GM19324 (cell line): ENCODE measurements at regions not wholly inside any gene's neighbourhood (a gene's known extent, or its start where the extent isn't known, plus 50 kb on each side); places are given as distances from the start of the nearest gene placed in this dataset.
"Not testable (repeated sequence)": the region's sequence is repeated elsewhere in the genome, so short reads cannot be mapped to it uniquely, and the experiment has no call there.

Source experiments
- ATAC-seq: cut with Tn5 transposase; IDR thresholded peaks from one replicate; pipeline ENCODE4 v1.9.1; 2021; ENCODE audit warnings: mild to moderate bottlenecking, moderate library complexity; ENCODE audit not compliant: unreplicated experiment, low FRiP score

GRCh38 chr15:30755036-30755687 lies 129.2 kb downstream of the ARHGAP11B start:
- ATAC-seq: peak; percentile 91

DNA sequence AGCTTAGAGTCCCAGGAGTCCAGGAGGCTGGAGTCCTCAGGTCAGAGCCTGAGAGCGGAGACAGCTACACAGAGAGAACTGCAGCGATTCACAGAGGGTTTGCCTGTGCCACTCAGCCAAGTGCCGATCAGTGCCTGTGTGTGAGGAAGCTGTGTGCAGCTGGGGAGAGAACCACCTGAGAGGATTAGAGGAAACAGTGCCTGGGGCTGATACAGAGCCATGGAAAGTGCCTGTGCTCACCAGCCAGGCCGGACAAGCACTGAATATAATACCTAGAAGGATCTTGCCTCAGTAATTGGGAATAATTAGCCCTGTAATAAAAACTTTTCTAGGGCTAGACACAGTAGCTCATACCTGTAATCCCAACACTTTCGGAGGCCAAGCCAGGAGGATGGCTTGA lies 134.7 kb downstream of the ARHGAP11B start:
- not testable (repeated sequence) for ATAC-seq

DNA sequence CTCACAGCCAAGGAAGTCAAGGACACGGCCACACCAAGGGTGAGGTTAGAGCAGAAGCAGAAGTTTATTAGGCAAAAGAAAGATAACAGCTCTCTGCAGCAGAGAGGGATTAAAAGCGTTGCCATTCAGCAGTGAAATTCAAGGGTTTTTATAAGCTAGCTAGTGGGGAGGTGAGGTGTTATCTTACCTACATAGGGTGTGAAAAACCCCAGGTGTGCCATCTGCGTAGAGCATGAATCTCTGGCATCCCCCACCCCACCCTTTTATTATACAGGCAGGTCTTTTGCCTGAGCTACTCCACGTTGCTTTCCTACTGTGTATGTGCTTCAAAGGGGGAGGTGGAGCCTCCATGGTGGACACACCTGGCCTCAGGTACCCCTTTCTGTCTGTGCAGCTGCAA lies 135.4 kb downstream of the ARHGAP11B start:
- ATAC-seq: not testable (repeated sequence)

DNA sequence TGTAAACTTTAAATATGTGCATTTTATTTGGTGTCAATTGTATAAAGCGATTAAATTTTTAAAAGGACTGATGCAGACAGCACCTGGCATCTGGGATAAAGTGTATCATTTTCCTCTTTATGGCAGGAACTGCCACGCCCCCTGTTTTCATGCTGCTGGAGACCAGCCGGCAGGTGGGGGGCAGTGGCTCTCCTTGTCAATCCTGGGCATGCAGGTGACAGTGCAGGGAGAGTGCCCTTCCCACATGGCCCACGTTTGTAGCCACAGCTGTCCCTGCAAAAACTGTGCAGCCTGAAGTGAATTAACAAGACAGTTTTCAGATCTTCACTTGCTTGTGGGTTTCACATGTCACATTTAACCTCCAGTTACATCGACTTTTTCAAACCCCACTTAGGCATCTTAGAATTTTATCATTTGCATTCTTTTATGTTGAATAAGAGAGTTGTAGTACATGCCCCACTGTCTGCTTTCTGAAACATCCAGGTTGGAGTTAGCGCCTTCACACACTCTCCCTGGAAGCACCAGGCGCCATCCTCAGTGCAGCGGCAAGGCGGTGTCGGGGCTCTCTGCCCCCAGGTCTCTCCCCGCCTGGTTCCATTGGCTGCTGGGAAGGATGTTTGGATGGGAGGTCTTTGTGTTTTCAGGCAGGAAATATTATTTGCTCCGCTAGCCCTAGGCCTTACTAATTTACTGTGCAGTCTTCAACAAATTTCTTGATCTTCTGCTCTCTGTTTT lies 134.2 kb upstream of the FAN1 start:
- ATAC-seq: not testable (repeated sequence)

GRCh38 chr15:30770759-30771158 lies 133.0 kb upstream of the FAN1 start:
- no peak for ATAC-seq

DNA sequence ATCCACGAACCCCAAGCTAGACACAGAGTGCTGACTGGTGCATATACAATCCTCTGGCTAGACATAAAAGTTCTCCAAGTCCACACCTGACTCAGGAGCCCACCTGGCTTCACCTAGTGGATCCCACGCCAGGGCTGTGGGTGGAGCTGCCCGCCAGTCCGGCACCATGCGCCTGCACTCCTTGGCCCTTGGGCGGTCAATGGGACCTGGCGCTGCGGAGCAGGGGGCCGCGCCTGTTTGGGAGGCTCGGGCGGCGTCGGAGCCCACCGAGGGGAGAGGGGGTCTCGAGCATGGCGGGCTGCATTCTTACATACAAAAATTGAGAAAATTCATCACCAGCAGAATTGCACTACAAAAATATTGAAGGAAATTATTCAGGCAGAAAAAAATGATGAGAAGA lies 120.7 kb upstream of the FAN1 start:
- no peak for ATAC-seq

DNA sequence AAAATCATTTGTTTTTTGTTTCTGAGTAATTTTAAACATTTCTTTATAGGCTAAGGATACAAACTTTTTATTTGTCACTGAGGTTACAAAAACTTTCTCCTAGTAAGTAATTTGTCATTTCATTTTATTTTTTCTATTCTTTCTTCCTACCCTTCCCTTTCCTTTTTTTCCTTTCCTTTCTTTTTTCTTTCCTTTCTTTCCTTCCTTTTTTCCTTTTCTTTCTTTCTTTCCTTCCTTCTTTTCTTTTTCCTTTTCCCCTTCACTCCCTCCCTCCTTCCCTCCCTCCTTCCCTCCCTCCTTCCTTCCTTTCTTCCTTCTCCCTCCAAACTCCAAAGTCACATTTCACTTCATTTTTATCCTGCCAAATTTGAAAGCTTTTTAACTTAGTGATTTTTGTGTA lies 115.1 kb upstream of the FAN1 start:
- ATAC-seq: no peak

- no peak for ATAC-seq
These were observed 112.2 kb upstream of the FAN1 start for GRCh38 chr15:30791239-30792175.

GRCh38 chr15:30792843-30793242 lies 110.9 kb upstream of the FAN1 start:
- ATAC-seq: not testable (repeated sequence)

DNA sequence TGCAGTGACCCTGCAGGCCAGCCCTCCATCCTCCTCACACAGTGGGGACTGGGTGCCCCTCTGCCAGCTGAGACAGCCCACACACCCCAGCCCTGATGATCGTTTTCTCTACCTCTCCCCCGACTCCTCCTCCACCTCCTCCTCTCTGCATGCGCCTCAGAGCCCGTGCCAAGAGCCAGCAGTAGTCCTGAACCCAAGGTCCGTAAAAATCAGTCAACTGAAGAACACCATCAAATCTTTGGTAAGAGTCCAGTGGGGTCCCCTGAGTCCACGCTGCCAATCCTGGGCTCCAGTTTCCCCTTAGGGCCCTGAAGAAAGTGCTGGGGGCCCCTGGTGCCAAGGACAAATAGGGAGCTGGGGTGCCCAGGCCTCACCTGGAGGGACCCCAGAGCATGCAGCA lies 109.3 kb upstream of the FAN1 start:
- ATAC-seq: no peak

GRCh38 chr15:30799565-30799964 lies 104.2 kb upstream of the FAN1 start:
- not testable (repeated sequence) for ATAC-seq

DNA sequence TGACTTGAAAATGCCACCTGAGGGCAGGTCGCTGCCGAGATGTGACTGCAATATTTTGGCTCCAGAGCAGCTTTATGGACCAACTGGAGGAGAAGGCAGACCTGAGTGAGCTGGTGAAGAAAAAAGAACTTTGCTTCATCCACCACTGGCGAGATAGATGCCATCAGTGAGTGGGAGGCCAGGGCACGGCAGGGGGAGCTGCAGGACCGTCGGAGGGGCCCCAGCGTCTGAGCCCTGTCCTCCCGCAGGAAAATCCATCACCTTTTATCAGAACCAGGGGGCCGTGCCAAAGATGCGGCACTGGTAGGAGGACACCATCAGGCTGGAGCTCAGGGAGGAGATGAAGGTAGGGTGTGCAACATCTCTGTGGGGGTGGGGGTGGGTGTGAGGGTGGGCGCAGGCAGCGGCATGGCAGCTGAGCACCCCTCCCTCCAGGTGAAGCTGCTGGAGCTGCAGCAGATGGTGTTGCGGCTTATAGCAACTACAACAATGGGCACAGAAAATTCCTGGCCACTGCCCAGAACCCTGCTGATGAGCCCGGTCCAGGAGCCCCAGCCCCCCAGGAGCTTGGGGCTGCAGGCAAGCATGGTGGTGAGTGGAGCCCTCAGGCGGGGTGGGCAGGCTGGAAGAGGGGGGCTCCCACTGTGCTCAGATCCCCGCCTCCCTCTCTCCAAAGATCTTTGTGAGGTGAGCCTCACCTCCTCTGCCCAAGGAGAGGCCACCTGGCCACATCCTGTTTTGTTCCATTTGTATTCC lies 102.4 kb upstream of the FAN1 start:
- ATAC-seq: not testable (repeated sequence)

DNA sequence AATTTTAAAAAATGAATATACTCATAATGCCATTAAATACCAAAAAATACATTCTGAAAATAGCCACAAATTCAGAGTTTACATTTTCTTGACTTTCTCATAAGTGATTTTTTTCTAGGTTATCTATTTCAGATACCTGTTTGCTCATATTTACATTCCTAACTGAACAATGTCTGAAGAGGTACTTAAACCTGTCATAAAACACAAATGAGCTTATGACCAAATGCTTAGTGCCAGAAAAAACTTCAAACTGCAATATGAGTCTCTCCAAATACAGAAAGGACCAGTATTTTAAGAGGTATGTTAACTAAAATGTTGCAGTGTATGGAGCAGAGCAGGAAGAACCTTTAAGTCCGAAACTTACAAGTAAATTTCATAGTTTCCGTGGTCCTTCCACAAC lies 101.7 kb upstream of the FAN1 start:
- not testable (repeated sequence) for ATAC-seq

- not testable (repeated sequence) for ATAC-seq
These were observed 100.0 kb upstream of the FAN1 start for GRCh38 chr15:30803703-30804102.

- ATAC-seq: no peak
These were observed 87.3 kb upstream of the FAN1 start for GRCh38 chr15:30816430-30816829.

DNA sequence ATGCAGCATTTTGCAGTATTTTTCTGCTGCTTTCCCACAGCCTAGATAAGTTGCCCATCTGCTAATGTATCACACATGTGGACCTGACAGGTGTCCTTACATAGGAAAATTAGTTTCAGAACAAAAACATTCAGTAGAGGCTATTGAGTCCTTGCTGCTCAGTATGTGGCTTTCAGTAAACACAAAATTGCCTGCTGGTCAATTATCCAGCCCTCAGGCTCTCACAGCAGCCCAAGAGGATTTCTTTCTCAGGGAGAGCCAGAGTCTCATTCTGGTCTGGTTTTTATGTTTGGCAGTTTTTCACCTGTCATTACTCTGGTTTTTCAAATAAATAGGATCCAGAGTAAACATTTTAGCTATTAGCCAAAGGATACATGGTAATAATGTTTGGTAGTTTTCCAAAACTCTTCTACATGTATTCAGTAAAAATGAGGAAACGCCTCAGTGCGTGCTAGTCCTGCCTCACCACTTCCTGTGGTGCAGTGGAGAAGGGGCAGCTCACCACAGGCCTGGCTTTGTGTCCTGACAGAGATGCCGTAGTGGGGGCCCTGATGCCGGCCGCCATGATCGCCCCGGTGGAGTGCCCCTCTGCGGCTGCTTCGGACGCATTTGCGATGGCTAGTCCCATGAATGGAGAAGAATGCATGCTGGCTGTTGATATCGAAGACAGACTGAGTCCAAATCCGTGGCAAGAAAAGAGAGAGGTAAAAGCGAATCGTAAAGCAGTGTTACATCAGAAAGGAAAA lies 80.5 kb upstream of the FAN1 start:
- not testable (repeated sequence) for ATAC-seq

- no peak for ATAC-seq
These were observed 79.1 kb upstream of the FAN1 start for GRCh38 chr15:30824518-30825195.

GRCh38 chr15:30827625-30828303 lies 76.0 kb upstream of the FAN1 start:
- ATAC-seq: no peak

GRCh38 chr15:30828304-30828639 lies 75.4 kb upstream of the FAN1 start:
- not testable (repeated sequence) for ATAC-seq
